IMR-90 (cell line): ENCODE measurements at regions not wholly inside any gene's neighbourhood (a gene's known extent, or its start where the extent isn't known, plus 50 kb on each side); places are given as distances from the start of the nearest gene placed in this dataset.

Experiments used
- ATAC-seq: fragments of 200-7000 bp; cut with Tn5 transposase; 2 replicates; pipeline ENCODE4 v1.9.1; 2020; ENCODE audit warnings: low read depth, mild to moderate bottlenecking, moderate library complexity
- BruUV-seq: library from RNA; stranded (reverse); fragments of 400-500 nt; replicated peaks from 2 replicates; lab custom pipeline; 2021; lab: Mats Ljungman, UMichigan
- CTCF ChIA-PET: fragments of 300-600 bp; formaldehyde crosslinking; extraction: SDS; loops from one replicate; lab custom pipeline; 2021; ENCODE audit warnings: antibody characterized with exemption; lab: Yijun Ruan, JAX
- POLR2A ChIA-PET: fragments of 300-600 bp; sonication (Branson Sonifier 250); formaldehyde crosslinking; loops from one replicate; lab custom pipeline; 2022; ENCODE audit warnings: antibody characterized with exemption; ENCODE audit not compliant: unreplicated experiment; lab: Charles Lee
- DNase-seq: peaks from one replicate; pipeline ENCODE4 v3.0.0; 2013
- H2AFZ ChIP-seq: replicated peaks from 2 replicates; pipeline ENCODE3; 2013; ENCODE audit warnings: low read length, mild to moderate bottlenecking; ENCODE audit not compliant: poor library complexity
- H2AK5ac ChIP-seq: 2 replicates; pipeline ENCODE4 v1.6.1; 2013; ENCODE audit warnings: low read depth, low read length, inconsistent platforms
- H2AK9ac ChIP-seq: replicated peaks from 2 replicates; pipeline ENCODE3; 2013; ENCODE audit warnings: mild to moderate bottlenecking, low read depth, low read length, moderate library complexity; ENCODE audit not compliant: poor library complexity
- H2BK120ac ChIP-seq: 2 replicates; pipeline ENCODE4 v1.6.1; 2013; ENCODE audit warnings: low read depth, low read length, inconsistent platforms
- H2BK15ac ChIP-seq: 3 replicates; pipeline ENCODE4 v1.6.1; 2013; ENCODE audit warnings: low read depth, low read length, inconsistent platforms
- H2BK20ac ChIP-seq: 2 replicates; pipeline ENCODE4 v1.6.1; 2013; ENCODE audit warnings: low read depth, mild to moderate bottlenecking, inconsistent platforms, low read length, moderate library complexity
- H2BK5ac ChIP-seq: 2 replicates; pipeline ENCODE4 v1.6.1; 2013; ENCODE audit warnings: mild to moderate bottlenecking, low read depth, low read length, inconsistent platforms; ENCODE audit not compliant: poor library complexity, severe bottlenecking
- H3K14ac ChIP-seq: replicated peaks from 2 replicates; pipeline ENCODE4 v1.6.1; 2013; ENCODE audit warnings: low read depth, low read length, inconsistent platforms
- H3K18ac ChIP-seq: 2 replicates; pipeline ENCODE4 v1.6.1; 2013; ENCODE audit warnings: low read depth, low read length, control low read depth
- H3K23ac ChIP-seq: 2 replicates; pipeline ENCODE4 v1.6.1; 2013; ENCODE audit warnings: low read depth, low read length, inconsistent platforms
- H3K27ac ChIP-seq: 2 replicates; pipeline ENCODE4 v1.5.1; 2013; ENCODE audit warnings: mild to moderate bottlenecking, control low read depth, low read length; ENCODE audit not compliant: insufficient read depth
- H3K27me3 ChIP-seq: 2 replicates; pipeline ENCODE4 v1.6.1; 2013; ENCODE audit warnings: low read length; ENCODE audit not compliant: control insufficient read depth, insufficient read depth
- H3K36me3 ChIP-seq: 2 replicates; pipeline ENCODE4 v1.6.1; 2013; ENCODE audit warnings: low read length, mixed read lengths; ENCODE audit not compliant: control insufficient read depth, insufficient read depth
- H3K4ac ChIP-seq: 2 replicates; pipeline ENCODE4 v1.6.1; 2013; ENCODE audit warnings: low read depth, low read length, inconsistent platforms
- H3K4me1 ChIP-seq: 2 replicates; pipeline ENCODE4 v1.6.1; 2013; ENCODE audit warnings: low read length, mixed read lengths; ENCODE audit not compliant: control insufficient read depth, insufficient read depth
- H3K4me2 ChIP-seq: 2 replicates; pipeline ENCODE4 v1.6.1; 2013; ENCODE audit warnings: low read depth, mild to moderate bottlenecking, control low read depth, low read length, moderate library complexity
- H3K4me3 ChIP-seq: 2 replicates; pipeline ENCODE4 v1.5.1; 2013; ENCODE audit warnings: low read depth, mild to moderate bottlenecking, control low read depth, low read length, moderate library complexity; ENCODE audit not compliant: insufficient read depth
- H3K56ac ChIP-seq: 2 replicates; pipeline ENCODE4 v1.6.1; 2013; ENCODE audit warnings: low read length, inconsistent platforms; ENCODE audit not compliant: insufficient read depth; ENCODE audit errors: extremely low read depth
- H3K79me1 ChIP-seq, 2 experiments: 2 replicates each; pipeline ENCODE4 v1.6.1; 2013; ENCODE audit warnings: low read length in 2 of 2, inconsistent platforms in 1 of 2, low read depth in 1 of 2
- H3K9ac ChIP-seq: 2 replicates; pipeline ENCODE4 v1.6.1; 2013; ENCODE audit warnings: low read depth, low read length, control low read depth
- H3K9me1 ChIP-seq: 2 replicates; pipeline ENCODE4 v1.6.1; 2013; ENCODE audit warnings: low read length, inconsistent platforms; ENCODE audit not compliant: insufficient read depth
- H3K9me3 ChIP-seq: 2 replicates; pipeline ENCODE4 v1.6.1; 2013; ENCODE audit warnings: low read length; ENCODE audit not compliant: control insufficient read depth, insufficient read depth
- H4K20me1 ChIP-seq: 2 replicates; pipeline ENCODE4 v1.6.1; 2013; ENCODE audit warnings: low read length, inconsistent platforms; ENCODE audit not compliant: insufficient read depth
- H4K5ac ChIP-seq: 2 replicates; pipeline ENCODE4 v1.6.1; 2013; ENCODE audit warnings: mild to moderate bottlenecking, low read depth, low read length, control low read depth
- H4K8ac ChIP-seq, 2 experiments: 2 replicates each; pipeline ENCODE4 v1.6.1; 2013; ENCODE audit warnings: low read depth in 2 of 2, low read length in 2 of 2, control low read depth in 1 of 2, inconsistent platforms in 1 of 2
- H4K91ac ChIP-seq: 2 replicates; pipeline ENCODE4 v1.6.1; 2013; ENCODE audit warnings: low read depth, low read length, inconsistent platforms; ENCODE audit not compliant: insufficient read depth
- BHLHE40 ChIP-seq: fragments of 150-350 bp; IDR thresholded peaks from 2 replicates; pipeline ENCODE4 v1.6.1; 2016; ENCODE audit warnings: mild to moderate bottlenecking, low read depth, low read length
- CEBPB ChIP-seq: IDR thresholded peaks from 2 replicates; pipeline ENCODE4 v1.6.1; 2012; ENCODE audit warnings: low read depth, low read length, improper control_type of control experiment
- MAFK ChIP-seq: IDR thresholded peaks from 2 replicates; pipeline ENCODE4 v1.6.1; 2012; ENCODE audit warnings: low read depth, low read length, improper control_type of control experiment
- MAZ ChIP-seq: IDR thresholded peaks from 2 replicates; pipeline ENCODE4 v1.6.1; 2012; ENCODE audit warnings: low read depth, mild to moderate bottlenecking, low read length, improper control_type of control experiment, moderate library complexity, borderline replicate concordance
- NFE2L2 ChIP-seq: fragments of 150-350 bp; IDR thresholded peaks from 2 replicates; pipeline ENCODE4 v1.6.1; 2016; ENCODE audit warnings: low read depth, mild to moderate bottlenecking, low read length
- POLR2A ChIP-seq: IDR thresholded peaks from 2 replicates; pipeline ENCODE4 v1.6.1; 2012; ENCODE audit warnings: mild to moderate bottlenecking, low read depth, low read length
- RAD21 ChIP-seq: IDR thresholded peaks from 2 replicates; pipeline ENCODE4 v1.6.1; 2012; ENCODE audit warnings: low read length, improper control_type of control experiment
- RCOR1 ChIP-seq: IDR thresholded peaks from 2 replicates; pipeline ENCODE4 v1.6.1; 2012; ENCODE audit warnings: mild to moderate bottlenecking, low read length, improper control_type of control experiment; ENCODE audit not compliant: insufficient replicate concordance
- RFX5 ChIP-seq: IDR thresholded peaks from 2 replicates; pipeline ENCODE4 v1.8.0; 2012; ENCODE audit warnings: low read depth, mild to moderate bottlenecking, low read length, moderate library complexity
- SMC3 ChIP-seq: fragments of 150-350 bp; IDR thresholded peaks from 2 replicates; pipeline ENCODE4 v1.6.1; 2016; ENCODE audit warnings: low read depth, mild to moderate bottlenecking, antibody characterized with exemption, low read length, moderate library complexity
- USF2 ChIP-seq: fragments of 150-350 bp; IDR thresholded peaks from 2 replicates; pipeline ENCODE4 v1.6.1; 2017; ENCODE audit warnings: mild to moderate bottlenecking, antibody characterized with exemption, low read length, low read depth
- WGBS, 2 experiments: methylation state at CpG; one replicate each; pipeline versions ENCODE4 v1.1.5 to v1.1.7; 2013; ENCODE audit warnings: missing lambda C conversion rate in 2 of 2; ENCODE audit not compliant: insufficient read length in 1 of 2; ENCODE audit errors: extremely low coverage in 2 of 2; 5-methylcytosine and 5-hydroxymethylcytosine counted together
- dilution Hi-C: fragments of 300-500 bp; cut with HindIII; formaldehyde crosslinking; loops from one replicate; pipeline ENCODE4 v1.14.3; 2018; ENCODE audit warnings: low sequenced_read_pairs; ENCODE audit not compliant: unreplicated experiment
- in situ Hi-C: fragments of 300-500 bp; cut with MboI; formaldehyde crosslinking; loops from 3 replicates; pipeline ENCODE4 v1.14.3; 2019; ENCODE audit warnings: low sequenced_read_pairs, inconsistent platforms, mixed read lengths
- intact Hi-C: fragments of 100-400 bp; cut with micrococcal nuclease; formaldehyde crosslinking; loops from 2 replicates; pipeline ENCODE4 v1.10.0; 2022

DNA sequence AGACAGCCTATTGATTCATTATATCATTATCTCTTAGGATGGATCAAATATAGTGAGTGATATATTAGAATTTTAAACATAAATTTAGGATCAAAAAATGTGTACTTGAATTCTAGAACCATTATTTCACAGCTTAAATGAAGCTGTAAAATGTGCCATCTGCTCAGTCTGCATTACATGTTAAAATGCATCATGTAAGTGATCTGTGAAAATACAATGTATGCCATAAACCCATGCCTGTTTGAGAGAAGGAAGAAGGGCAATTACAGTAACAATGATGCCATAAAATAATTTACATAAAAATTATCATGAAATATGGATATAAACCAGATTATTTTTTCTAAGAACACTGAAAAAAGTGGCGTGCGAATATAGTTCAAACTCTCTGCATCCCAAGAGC, 1066.0 kb upstream of the ADGRL4 start:
- Histone ChIP-seq H4K20me1 (no peaks in the 10 kb centered on the region), H3K9me1 (no peaks in the 10 kb centered on the region), H2BK20ac (no peak overlapping the region), H3K56ac (no peak overlapping the region), H2BK120ac (no peak overlapping the region), H4K5ac (no peak overlapping the region), H3K4me1 (no peaks in the 10 kb centered on the region), H2BK5ac (no peak overlapping the region), H3K27me3 (no peaks in the 10 kb centered on the region), H3K9me3 (no peaks in the 10 kb centered on the region), H2AFZ (no peak overlapping the region), H2AK9ac (no peak overlapping the region), H3K27ac (no peak overlapping the region), H2AK5ac (no peak overlapping the region), H3K14ac (no peak overlapping the region), H3K4me2 (no peak overlapping the region), H3K18ac (no peak overlapping the region), H4K91ac (no peak overlapping the region), H3K4me3 (no peak overlapping the region), H3K9ac (no peak overlapping the region), H2BK15ac (no peak overlapping the region), H3K23ac (no peak overlapping the region), H4K8ac (no peak overlapping the region), H3K4ac (no peak overlapping the region), H3K36me3 (no peaks in the 10 kb centered on the region), H3K79me1 (no peaks in the 10 kb centered on the region)
- intact Hi-C loops (no loop called here), in situ Hi-C loops (no loop called here), dilution Hi-C loops (no loop called here)
- CTCF ChIA-PET = interaction anchor here (0.6 kb wide), 1 partner anchor 210 kb away, joined by 3 read pairs; no protein-coding TSS in a partner anchor
- DNase-seq = no peak
- POLR2A ChIA-PET = no interaction called here
- TF ChIP-seq USF2 (no peak), BHLHE40 (no peak), RCOR1 (no peak), CEBPB (no peak), RAD21 (no peak), POLR2A (no peak), SMC3 (no peak), RFX5 (no peak), NFE2L2 (no peak), MAZ (no peak), MAFK (no peak)
- no CpG with 5 or more reads among the region's 2 CpGs for WGBS, 2 experiments
- BruUV-seq = no TSS peak
- no peak for ATAC-seq
